GM12865 (cell line): ENCODE measurements at regions not wholly inside any gene's neighbourhood (a gene's known extent, or its start where the extent isn't known, plus 50 kb on each side); places are given as distances from the start of the nearest gene placed in this dataset.
"Not testable (repeated sequence)": the region's sequence is repeated elsewhere in the genome, so short reads cannot be mapped to it uniquely, and the experiment has no call there.

Source experiments
- DNase-seq: peaks from one replicate; pipeline ENCODE4 v3.0.0; 2010; ENCODE audit warnings: low read depth
- H3K4me3 ChIP-seq: 2 replicates; pipeline ENCODE4 v1.5.1; 2011; ENCODE audit warnings: mild to moderate bottlenecking, low read depth, low read length, control low read depth
- CTCF ChIP-seq: IDR thresholded peaks from 2 replicates; pipeline ENCODE4 v1.5.1; 2011; ENCODE audit warnings: low read length, control low read depth, low read depth, inconsistent platforms; ENCODE audit not compliant: insufficient read depth; ENCODE audit errors: missing control alignments

DNA sequence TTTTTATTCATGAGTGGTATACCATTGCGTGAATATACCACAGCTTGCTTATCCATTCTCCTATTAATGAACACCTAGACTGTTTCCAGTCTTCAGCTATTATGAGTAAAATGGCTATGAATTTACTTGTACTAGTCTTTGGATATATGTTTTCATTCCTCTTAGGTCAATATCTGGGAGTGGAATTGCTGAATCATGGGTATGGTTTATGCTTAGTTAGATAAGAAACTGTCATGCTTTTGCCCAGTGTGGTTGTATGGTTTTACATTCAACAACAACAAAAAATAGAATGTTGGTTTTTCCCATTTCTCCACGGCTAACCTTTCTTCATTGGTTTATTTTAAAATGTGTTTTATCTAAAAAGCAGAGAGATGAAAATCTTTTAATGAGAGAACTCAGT is 308.3 kb downstream of the PHF14 start:
- no peak overlapping the region for H3K4me3 ChIP-seq
- TF ChIP-seq CTCF, result no peak
- no peak for DNase-seq

DNA sequence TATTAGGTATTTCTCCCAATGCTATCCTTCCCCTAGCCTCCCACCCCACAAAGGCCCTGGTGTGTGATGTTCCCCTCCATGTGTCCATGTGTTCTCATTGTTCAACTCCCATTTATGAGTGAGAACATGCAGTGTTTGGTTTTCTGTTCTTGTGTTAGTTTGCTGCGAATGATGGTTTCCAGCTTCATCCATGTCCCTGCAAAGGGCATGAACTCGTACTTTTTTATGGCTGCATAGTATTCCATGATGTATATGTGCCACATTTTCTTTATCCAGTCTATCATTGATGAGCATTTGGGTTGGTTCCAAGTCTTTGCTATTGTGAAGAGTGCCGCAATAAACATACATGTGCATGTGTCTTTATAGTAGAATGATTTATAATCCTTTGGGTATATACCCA is 309.9 kb downstream of the PHF14 start:
- H3K4me3 ChIP-seq, result not testable (repeated sequence)

DNA sequence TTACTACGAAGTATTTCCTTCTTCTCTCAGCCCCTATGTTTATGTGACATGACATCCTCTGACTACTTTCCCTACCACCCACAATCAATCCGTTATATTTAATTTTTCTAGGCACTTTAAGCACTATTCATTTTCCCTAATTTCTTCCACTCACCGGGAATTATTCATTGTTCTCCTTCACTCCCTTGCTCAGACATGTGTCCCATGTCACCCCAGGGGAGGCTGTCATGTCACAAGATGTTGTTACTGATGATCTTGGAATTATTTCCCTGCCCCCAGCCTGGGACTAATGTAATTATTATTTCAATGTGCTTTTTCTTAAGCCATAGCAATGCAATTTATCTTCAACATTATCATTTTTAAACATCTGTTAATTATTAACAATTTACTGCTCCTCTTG is 317.2 kb downstream of the PHF14 start:
- no peak overlapping the region for H3K4me3 ChIP-seq
- no peak for TF ChIP-seq CTCF
- DNase-seq, result no peak

More for the DNA sequence above, 309.9 kb downstream of the PHF14 start:
- not testable (repeated sequence) for DNase-seq

DNA sequence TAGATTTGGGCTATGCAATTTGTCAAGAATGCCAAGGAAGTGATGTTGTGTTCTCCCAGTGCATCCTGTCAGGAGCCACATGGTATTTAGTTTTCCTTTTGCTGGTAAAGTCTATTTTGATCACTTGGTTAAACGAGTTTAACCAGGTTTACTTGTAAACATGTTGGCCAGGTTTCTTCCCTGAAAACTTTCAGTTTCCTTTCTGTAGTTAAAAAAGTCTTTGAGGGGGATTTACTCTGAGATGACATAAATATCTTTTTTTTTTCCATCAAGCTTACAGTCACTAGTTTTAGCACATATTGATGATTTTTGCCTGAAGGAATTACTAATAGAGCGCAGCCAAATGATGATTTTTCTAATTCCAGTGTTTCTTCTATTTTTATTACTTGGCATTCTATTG is 320.5 kb downstream of the PHF14 start:
- DNase-seq, result peak; percentile 12
- H3K4me3 ChIP-seq, result no peak overlapping the region
- no peak for TF ChIP-seq CTCF

DNA sequence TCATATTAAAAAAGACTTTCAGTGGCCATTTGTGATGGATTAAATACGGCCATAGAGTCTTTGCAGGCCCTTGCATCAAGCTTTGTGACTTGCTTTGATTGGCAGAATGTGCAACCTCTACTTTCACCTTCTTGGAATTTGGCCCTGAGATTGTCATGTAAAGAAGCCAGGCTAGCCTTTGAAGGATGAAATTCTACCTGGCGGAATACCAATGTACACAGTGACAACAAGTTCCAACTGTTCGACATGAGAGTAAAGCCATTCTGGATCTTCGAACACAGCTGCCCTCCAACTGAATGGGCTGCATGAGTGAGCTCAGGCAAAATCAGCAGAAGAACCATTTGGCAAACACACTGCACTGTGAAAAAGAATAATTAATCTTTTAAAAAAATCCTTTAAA is 321.3 kb downstream of the PHF14 start:
- TF ChIP-seq CTCF, result no peak
- DNase-seq, result no peak

GRCh38 chr7:11297126-11297625 is 323.5 kb downstream of the PHF14 start:
- no peak for TF ChIP-seq CTCF
- DNase-seq, result no peak
- H3K4me3 ChIP-seq, result no peak overlapping the region

More for the DNA sequence above, 321.3 kb downstream of the PHF14 start:
- H3K4me3 ChIP-seq, result no peak overlapping the region

DNA sequence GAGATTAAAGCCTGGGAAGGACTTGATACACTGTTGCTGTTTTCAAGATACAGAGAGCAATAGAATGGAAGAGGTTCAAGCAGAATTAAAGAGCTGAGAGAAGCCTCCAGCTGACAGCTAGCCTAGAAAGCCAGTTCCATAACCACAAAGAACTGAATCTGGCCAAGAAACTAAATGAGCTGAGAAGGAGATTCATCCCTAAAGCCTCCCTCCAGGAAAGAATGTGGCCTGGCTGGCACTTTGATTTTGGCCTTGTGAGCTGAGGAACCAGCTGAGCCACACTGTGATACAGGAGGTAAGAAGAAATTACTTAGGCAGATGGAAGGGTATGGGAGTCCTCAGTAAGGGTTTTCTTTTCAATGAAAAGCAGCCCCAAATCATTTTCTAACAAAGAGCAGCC is 324.1 kb downstream of the PHF14 start:
- no peak for TF ChIP-seq CTCF
- no peak for DNase-seq
- no peak overlapping the region for H3K4me3 ChIP-seq
